Activated CD4-positive, alpha-beta T cell treated with anti-CD3 and anti-CD28 coated beads, Interleukin-2, amount 50 U/mL, for 48 hours (primary cell): ENCODE measurements at regions not wholly inside any gene's neighbourhood (a gene's known extent, or its start where the extent isn't known, plus 50 kb on each side); places are given as distances from the start of the nearest gene placed in this dataset.
"Not testable (repeated sequence)": the region's sequence is repeated elsewhere in the genome, so short reads cannot be mapped to it uniquely, and the experiment has no call there.

Experiments
- DNase-seq, 2 experiments: peaks; one replicate each; pipeline ENCODE4 v3.0.0-alpha.2; 2020

DNA sequence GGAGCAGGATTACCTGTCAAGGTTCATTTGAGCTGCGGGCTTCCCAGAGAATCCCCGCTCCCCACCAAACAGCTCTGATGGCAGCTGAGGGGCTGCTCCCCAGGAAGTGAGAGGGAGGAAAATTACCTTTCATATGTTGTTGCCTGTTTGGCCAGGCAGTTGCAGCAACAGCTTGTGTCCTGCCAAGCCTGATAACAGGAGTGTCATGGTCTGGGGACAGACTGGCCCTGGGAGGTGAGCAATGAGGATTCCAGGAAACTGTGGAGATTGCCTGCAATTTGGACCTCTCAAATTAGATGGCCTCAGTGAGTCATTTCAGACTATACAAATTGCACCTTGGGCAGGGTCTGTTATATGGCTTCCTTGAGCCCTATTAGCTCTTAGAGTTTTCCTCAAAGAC is 189.3 kb downstream of the PTPRU start:
- no peak for DNase-seq

DNA sequence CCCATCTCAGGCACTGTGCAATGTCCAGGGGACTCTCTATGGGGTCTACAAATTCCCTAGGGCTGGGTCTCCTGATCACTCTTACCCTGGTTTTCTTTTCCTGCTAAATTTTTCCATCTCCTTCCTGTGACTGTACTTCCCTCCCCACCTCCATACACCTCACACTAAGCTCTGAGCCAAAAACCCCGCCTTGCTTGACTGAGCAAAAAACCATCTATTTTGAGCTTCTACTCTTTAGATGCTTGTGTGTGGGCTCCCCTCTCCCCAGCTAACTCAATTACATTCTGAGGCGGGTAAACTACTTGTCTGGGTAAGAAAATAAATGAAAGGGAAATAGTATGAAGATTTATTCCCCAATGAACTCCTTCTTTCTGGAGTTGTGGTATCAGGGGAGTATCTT is 187.9 kb downstream of the PTPRU start:
- no peak for DNase-seq

GRCh38 chr1:29420202-29420601 is 183.9 kb downstream of the PTPRU start:
- no peak for DNase-seq

DNA sequence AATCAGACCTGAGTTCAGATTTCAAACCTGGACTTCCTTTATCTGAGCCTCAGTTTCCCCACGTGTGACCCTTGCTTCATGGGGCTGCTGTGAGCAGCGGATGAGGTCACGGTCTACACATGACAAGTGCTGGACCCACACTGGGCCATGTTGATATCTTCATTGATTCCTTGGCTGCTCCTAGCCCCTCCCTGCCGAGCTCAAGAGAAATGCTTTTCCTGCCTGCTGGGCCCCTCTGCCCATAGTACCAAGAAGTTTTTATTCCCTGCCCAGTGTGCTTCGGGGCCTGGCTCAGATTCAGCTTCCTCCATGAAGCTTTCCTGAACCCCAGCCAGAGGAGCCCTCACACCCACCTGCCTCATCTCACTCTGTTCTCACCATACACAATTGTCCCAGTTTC is 181.6 kb downstream of the PTPRU start:
- no peak for DNase-seq

GRCh38 chr1:29417147-29417858 is 181.0 kb downstream of the PTPRU start:
- DNase-seq: no peak

DNA sequence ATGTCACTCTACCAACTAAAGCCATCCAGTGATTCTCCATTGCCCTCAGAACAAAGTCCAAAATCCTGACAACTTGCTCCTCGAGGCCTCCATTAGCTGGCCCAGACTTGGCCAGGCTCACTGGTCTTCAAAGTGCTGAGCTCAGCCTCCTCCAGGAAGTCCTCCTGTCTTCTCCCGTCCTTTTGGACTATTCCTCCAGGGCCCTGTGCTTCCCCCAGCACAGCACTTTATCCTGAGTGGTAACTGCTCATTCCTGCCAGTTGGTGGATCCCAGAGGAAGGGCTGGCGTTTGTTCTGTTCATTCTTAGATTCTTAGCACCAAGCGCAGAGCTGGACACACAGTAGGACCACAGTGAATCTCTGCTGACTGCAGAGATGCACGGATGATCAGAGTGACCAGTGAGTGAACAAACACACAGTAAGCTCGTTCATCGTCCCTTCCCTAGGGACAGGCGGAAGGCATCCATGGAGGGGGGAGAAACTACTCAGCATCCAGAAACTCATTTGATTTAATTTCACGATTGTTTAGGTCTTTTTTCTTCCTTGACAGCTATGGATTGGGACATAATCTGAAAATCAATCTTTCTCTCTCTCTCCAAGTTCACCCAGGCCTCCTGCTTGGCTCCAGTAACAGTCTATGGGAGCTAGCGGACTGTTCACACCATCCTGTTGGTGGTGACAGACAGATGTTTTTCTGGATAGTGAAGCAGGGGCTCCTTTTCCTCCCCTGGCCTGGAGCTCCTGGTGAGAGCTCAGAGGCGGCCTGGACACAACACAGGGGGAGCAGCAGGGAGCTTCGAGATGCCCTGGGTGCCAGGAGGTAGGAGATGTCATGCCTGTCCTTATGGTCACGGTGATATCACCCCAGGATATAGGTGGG is 180.2 kb downstream of the PTPRU start:
- no peak for DNase-seq

DNA sequence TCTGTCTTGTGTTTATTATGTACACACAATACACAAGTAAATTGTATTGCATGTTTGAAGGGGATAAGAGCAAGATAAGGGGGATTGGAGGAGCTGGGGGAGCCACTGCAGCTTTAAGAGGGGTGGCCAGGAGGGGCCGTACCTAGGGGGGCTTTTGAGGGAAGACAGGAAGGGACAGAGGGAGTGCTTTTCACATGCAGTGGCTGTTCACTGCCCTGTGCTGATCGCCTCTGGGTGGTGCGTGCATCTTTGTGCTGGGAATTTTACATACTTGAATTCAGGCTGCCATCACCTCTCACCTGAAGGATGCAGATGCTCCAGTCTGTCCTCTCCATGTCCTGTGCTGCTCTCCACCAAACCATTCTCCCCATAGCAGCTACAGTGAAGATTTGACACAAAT is 179.5 kb downstream of the PTPRU start:
- DNase-seq: no peak

GRCh38 chr1:29415156-29415830 is 179.0 kb downstream of the PTPRU start:
- DNase-seq: no peak

- DNase-seq: no peak
Observed at GRCh38 chr1:29414086-29414485, 177.8 kb downstream of the PTPRU start.

DNA sequence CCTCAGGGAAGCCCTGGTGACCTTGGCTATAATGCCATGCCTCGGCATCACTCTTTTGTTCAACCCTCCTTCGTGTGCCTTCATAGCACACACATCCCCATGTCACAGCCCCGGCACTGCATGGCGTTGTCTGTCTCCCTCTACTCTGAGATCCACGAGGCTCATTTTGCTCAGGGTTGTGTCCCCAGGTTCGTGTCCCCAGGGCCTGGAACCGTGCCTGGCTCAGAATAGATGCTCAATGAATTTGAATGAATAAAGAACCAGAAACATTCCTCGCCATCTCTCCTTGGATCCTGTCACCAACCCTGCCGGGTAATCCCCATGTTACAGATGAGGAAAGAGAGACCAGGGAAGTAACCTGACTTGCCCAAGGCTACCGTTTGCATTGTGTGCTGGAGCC is 177.3 kb downstream of the PTPRU start:
- no peak for DNase-seq

- DNase-seq: no peak
Observed at GRCh38 chr1:29412591-29412990, 176.3 kb downstream of the PTPRU start.

- no peak for DNase-seq
Observed at GRCh38 chr1:29410476-29410875, 174.2 kb downstream of the PTPRU start.

DNA sequence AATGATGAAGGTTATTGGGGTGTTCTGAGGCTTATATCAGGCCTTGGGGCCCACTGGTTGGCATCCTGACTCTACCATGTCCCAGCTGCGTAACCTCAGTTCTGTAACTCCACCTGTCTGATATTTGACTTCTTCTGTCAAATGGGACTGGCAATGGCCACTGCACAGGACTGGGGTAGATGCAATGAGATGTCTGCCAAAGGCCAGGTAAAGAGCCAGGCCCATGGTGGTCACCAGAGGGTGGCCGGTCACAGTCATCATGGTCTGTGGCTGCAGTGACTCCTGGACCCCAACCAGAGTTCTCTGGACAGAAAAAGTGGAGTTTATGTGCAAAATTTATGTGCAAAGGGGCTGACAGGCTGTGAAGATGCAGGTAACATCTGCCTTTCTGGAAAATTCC is 173.3 kb downstream of the PTPRU start:
- no peak for DNase-seq

GRCh38 chr1:29408831-29409605 is 172.7 kb downstream of the PTPRU start:
- no peak for DNase-seq

DNA sequence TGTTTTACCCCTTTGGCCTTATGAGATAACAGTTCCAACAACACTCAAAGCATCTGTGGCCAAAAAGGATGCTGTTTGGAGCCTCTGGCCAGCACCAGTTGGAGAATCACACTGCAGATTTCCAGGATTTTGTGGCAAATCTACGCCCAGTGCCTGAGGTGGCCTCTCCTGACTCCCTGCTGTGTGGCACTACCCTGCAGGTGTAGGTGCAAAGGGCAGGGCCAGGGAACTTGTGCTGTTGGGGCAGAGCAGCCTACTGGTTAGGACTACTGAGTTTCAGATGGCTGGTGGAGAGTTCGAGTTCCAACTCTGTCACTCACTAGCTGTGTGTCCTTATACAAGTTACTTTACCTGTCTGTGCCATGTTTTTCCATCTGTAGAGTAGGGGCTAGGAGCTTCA is 170.5 kb downstream of the PTPRU start:
- DNase-seq: no peak

DNA sequence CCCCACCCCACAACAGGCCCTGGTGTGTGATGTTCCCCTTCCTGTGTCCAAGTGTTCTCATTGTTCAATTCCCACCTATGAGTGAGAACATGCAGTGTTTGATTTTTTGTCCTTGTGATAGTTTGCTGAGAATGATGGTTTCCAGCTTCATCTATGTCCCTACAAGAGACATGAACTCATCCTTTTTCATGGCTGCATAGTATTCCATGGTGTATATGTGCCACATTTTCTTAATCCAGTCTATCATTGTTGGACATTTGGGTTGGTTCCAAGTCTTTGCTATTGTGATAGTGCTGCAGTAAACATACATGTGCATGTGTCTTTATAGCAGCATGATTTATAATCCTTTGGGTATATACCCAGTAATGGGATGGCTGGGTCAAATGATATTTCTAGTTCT is 163.9 kb downstream of the PTPRU start:
- DNase-seq: not testable (repeated sequence)

GRCh38 chr1:29399465-29399864 is 163.1 kb downstream of the PTPRU start:
- no peak for DNase-seq

DNA sequence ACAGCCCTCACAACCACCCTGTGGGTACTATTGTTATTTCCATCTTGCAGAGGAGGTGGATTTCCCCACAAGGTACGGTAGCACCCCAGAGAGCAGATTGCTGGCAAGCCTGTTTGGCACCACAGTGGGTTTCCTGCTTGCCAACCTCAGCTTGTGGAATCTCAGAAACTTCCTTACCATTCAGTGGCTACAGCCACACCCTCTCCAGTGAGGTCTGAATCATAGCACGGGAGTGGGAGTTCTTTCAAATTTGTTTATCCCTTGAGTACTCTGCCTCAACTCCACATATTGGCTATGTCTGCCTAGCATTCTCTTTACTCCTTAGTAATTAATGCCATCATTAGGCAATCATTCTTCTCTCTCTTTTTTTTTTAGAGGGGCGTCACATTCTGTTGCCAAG is 162.1 kb downstream of the PTPRU start:
- DNase-seq: no peak

- no peak for DNase-seq
Observed at GRCh38 chr1:29397981-29398380, 161.7 kb downstream of the PTPRU start.

DNA sequence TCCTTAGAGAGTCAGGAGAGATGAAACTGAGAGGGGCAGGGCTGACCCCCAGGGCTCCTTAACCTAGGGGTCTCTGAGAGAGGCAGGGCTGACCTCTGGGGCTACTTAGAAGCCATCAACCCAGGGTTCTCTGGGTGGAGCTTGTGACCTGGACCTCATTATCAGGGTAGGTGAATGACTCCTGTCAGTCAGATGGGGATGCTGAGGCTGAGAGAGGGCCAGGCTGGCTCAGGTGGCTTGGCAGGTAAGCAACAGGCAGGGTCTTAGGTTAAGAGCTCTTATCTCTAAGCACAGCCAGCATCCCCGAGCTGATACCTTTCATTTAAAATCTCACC is 160.9 kb downstream of the PTPRU start:
- no peak for DNase-seq

GRCh38 chr1:29396438-29397255 is 160.3 kb downstream of the PTPRU start:
- no peak for DNase-seq

- DNase-seq: no peak
Observed at GRCh38 chr1:29395736-29396437, 159.6 kb downstream of the PTPRU start.
